ENCODE measurements at regions not wholly inside any gene's neighbourhood (a gene's known extent, or its start where the extent isn't known, plus 50 kb on each side); places are given as distances from the start of the nearest gene placed in this dataset.

GRCh38 chr6:71383901-71384489 lies 95.4 kb downstream of the OGFRL1 start:
- TF ChIP-seq CTCF (IDR thresholded peaks at IDR 0.05) (peak; percentile 74), EZH2 (IDR thresholded peaks at IDR 0.05) (no peak), EZH2phosphoT487 (IDR thresholded peaks at IDR 0.05) (no peak)

All from neural progenitor cell (in vitro differentiated cells).